ENCODE measurements at regions not wholly inside any gene's neighbourhood (a gene's known extent, or its start where the extent isn't known, plus 50 kb on each side); places are given as distances from the start of the nearest gene placed in this dataset.

DNA sequence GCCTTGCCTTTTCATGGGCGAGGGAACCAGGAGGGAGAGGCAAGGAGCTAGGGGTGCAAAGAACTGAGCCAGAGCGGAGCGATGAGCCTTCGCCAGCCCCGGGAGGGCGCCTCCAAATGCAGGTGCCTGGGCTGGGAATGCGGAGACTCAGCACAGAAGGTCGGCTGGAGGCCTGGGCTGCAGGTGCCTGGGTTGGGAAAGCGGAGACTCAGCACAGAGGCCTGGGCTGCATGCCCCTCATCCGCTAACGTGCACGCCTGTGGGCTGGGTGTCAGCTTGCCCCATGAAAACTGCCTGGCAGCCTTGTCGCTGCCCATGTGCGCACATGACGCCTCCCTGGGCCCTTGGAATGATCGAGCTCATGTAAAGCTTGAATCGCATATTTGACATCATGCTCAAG is 51.8 kb downstream of the POM121L12 start:
- intact Hi-C loops (cut with DNase I): no loop called here
- H3K9me3 ChIP-seq: no peaks in the 10 kb centered on the region
- WGBS, 2 donors: 83 to 90% methylated on average over 10 to 17 of the region's 17 CpGs
- DNase-seq: no peak
- no peak overlapping the region for H3K27ac ChIP-seq
- no peaks in the 10 kb centered on the region for H3K36me3 ChIP-seq
- no peaks in the 10 kb centered on the region for H3K27me3 ChIP-seq
- TF ChIP-seq POLR2A (IDR thresholded peaks at IDR 0.05): no peak
- TF ChIP-seq, protein P1, sequence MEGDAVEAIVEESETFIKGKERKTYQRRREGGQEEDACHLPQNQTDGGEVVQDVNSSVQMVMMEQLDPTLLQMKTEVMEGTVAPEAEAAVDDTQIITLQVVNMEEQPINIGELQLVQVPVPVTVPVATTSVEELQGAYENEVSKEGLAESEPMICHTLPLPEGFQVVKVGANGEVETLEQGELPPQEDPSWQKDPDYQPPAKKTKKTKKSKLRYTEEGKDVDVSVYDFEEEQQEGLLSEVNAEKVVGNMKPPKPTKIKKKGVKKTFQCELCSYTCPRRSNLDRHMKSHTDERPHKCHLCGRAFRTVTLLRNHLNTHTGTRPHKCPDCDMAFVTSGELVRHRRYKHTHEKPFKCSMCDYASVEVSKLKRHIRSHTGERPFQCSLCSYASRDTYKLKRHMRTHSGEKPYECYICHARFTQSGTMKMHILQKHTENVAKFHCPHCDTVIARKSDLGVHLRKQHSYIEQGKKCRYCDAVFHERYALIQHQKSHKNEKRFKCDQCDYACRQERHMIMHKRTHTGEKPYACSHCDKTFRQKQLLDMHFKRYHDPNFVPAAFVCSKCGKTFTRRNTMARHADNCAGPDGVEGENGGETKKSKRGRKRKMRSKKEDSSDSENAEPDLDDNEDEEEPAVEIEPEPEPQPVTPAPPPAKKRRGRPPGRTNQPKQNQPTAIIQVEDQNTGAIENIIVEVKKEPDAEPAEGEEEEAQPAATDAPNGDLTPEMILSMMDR (IDR thresholded peaks at IDR 0.05): no peak
- H3K4me1 ChIP-seq: no peaks in the 10 kb centered on the region
- H3K4me3 ChIP-seq (replicated peaks in 1 of 3): no peak overlapping the region

DNA sequence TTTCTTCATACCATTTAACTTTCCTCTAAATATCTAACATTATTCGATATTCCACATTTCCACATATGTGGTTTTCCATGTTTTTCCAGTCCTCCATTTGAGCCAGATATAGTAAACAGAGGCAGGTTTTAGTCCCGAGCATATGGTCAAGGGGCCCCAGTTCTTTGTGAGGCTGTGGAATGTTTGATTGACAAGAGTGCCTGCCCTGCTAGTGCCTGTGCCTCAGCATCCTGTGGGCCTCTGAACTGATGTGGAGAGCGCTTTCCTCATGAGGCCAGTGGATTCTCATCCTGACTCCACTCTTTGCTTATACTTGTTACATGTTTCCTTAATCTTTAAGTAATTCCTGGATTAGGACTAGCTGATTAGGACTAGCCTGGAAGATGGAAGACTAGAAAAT is 58.8 kb downstream of the POM121L12 start:
- Histone ChIP-seq H3K27me3 (no peaks in the 10 kb centered on the region), H3K4me3 (replicated peaks in 1 of 3) (no peak overlapping the region), H3K36me3 (no peaks in the 10 kb centered on the region), H3K9me3 (no peaks in the 10 kb centered on the region), H3K4me1 (no peaks in the 10 kb centered on the region), H3K27ac (no peak overlapping the region)
- WGBS, 2 donors: 74 to 82% methylated on average over 3 of the region's 3 CpGs
- intact Hi-C loops (cut with DNase I): no loop called here
- TF ChIP-seq, protein P1 (IDR thresholded peaks at IDR 0.05): no peak
- TF ChIP-seq POLR2A (IDR thresholded peaks at IDR 0.05): no peak
- DNase-seq: no peak

DNA sequence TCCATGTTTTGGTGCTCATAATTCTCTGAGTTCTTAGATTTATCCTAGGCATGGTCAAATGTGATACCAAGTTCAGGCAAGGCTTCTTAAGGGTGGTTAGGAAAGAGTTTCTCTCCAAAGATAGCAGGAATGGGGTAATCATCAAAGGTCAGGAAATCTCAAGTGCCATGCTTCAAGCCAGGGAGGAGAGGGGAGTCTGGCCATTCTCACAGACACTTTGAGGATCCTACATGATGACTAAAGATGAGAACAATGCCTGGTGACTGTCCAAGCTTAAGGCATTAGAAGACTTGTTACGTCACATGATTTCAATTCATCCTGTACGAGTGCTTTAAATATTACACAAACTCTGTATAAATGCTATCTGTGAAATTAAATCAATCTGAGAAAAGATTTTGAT is 59.4 kb downstream of the POM121L12 start:
- Histone ChIP-seq H3K9me3 (no peaks in the 10 kb centered on the region), H3K4me1 (no peaks in the 10 kb centered on the region), H3K36me3 (no peaks in the 10 kb centered on the region), H3K27me3 (no peaks in the 10 kb centered on the region), H3K4me3 (replicated peaks in 1 of 3) (no peak overlapping the region), H3K27ac (no peak overlapping the region)
- 79 to 84% methylated on average over 2 of the region's 2 CpGs for WGBS, 2 donors
- no peak for DNase-seq
- TF ChIP-seq, protein P1 (IDR thresholded peaks at IDR 0.05): no peak
- no peak for TF ChIP-seq POLR2A (IDR thresholded peaks at IDR 0.05)
- intact Hi-C loops (cut with DNase I): no loop called here

DNA sequence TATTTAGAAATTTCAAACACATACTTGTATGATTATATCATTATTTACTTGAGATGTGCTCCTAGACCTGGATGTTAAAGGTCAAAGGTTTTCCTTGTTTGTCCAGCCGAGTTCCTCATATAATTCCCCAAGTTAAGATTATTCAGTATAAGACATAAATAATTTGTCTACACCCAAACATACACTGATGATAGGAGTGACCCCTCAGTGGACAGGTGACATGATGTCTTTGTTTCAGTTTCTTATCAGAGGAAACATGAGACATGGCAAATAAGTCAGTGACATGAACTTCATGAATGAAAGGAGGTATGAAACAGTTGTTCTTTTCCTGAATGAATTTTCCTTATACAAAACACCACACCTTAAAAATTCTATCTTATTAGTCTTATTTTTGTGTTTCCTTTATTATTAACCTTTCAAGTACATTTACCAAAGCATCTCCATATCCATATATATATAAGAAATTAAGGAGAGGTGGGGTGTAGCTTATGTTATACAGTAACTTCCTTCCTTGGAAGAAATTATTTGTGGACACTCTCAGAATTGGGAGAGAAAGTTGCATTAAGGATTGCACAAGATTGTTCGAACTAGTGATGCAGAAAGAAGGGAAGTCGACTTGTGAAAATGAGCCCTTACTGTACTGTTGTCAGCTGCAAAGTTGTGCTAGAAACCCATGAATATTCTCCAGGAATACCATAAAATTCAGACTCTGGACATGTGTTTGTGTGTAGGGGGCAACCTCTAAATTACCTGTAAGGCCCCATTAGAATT is 60.5 kb downstream of the POM121L12 start:
- 47 to 49% methylated on average over 3 of the region's 3 CpGs for WGBS, 2 donors
- no peaks in the 10 kb centered on the region for H3K9me3 ChIP-seq
- H3K4me3 ChIP-seq (replicated peaks in 1 of 3): no peak overlapping the region
- H3K27ac ChIP-seq: no peak overlapping the region
- TF ChIP-seq, protein P1 (IDR thresholded peaks at IDR 0.05): no peak
- no peak for TF ChIP-seq POLR2A (IDR thresholded peaks at IDR 0.05)
- intact Hi-C loops (cut with DNase I): no loop called here
- H3K36me3 ChIP-seq: no peaks in the 10 kb centered on the region
- H3K27me3 ChIP-seq: no peaks in the 10 kb centered on the region
- DNase-seq: no peak
- no peaks in the 10 kb centered on the region for H3K4me1 ChIP-seq

DNA sequence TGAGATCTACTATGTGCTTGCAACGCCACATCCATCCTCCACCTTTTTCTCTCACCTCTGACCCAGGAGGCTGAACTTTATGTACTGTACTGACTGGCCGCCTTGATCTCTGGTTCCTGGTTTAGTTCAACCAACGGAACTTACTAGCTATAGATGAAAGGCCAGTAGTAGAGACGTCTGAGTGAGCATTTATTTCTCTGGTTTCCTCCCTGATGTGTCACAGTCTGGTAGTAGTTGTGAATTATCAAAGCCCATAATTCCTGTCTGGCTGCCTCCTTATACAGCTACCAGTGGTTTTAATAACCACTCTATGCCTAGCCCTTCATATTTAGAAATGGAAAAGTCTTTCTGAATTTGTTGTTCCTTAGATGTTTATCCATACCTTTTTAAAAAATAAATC is 64.7 kb downstream of the POM121L12 start:
- intact Hi-C loops (cut with DNase I): no loop called here
- Histone ChIP-seq H3K27me3 (no peaks in the 10 kb centered on the region), H3K9me3 (no peaks in the 10 kb centered on the region), H3K27ac (no peak overlapping the region), H3K4me1 (no peaks in the 10 kb centered on the region), H3K4me3 (replicated peaks in 1 of 3) (no peak overlapping the region), H3K36me3 (no peaks in the 10 kb centered on the region)
- DNase-seq: no peak
- TF ChIP-seq POLR2A (IDR thresholded peaks at IDR 0.05): no peak
- TF ChIP-seq, protein P1 (IDR thresholded peaks at IDR 0.05): no peak
- WGBS, 2 donors: 69 to 75% methylated on average over 4 of the region's 4 CpGs
